Mesenchymal stem cell (in vitro differentiated cells and primary cell): ENCODE measurements at regions not wholly inside any gene's neighbourhood (a gene's known extent, or its start where the extent isn't known, plus 50 kb on each side); places are given as distances from the start of the nearest gene placed in this dataset.

Source experiments
- DNase-seq: peaks from one replicate; pipeline ENCODE4 v3.0.0-alpha.2; 2013
- H2AFZ ChIP-seq: one replicate; pipeline ENCODE4 v1.6.1; 2013; ENCODE audit warnings: low read depth, mild to moderate bottlenecking, control low read depth, inconsistent platforms, low read length, moderate library complexity
- H2AK5ac ChIP-seq: 2 replicates; pipeline ENCODE4 v1.6.1; 2013; ENCODE audit warnings: low read length, moderate library complexity, mild to moderate bottlenecking, inconsistent platforms; ENCODE audit not compliant: severe bottlenecking
- H2BK120ac ChIP-seq: one replicate; pipeline ENCODE4 v1.6.1; 2013; ENCODE audit warnings: low read depth, mild to moderate bottlenecking, inconsistent platforms, low read length, moderate library complexity
- H2BK12ac ChIP-seq, 2 experiments: one replicate each; pipeline ENCODE4 v1.6.1; 2013; ENCODE audit warnings: inconsistent platforms in 2 of 2, low read length in 2 of 2, mild to moderate bottlenecking in 2 of 2, moderate library complexity in 2 of 2, control low read depth in 1 of 2
- H2BK15ac ChIP-seq: one replicate; pipeline ENCODE4 v1.6.1; 2013; ENCODE audit warnings: mild to moderate bottlenecking, low read depth, inconsistent platforms; ENCODE audit not compliant: poor library complexity, severe bottlenecking
- H2BK5ac ChIP-seq: 2 replicates; pipeline ENCODE4 v1.6.1; 2013; ENCODE audit warnings: low read depth, mild to moderate bottlenecking, low read length, control low read depth, inconsistent platforms; ENCODE audit not compliant: poor library complexity, severe bottlenecking
- H3K14ac ChIP-seq, 2 experiments: one replicate each; pipeline ENCODE4 v1.6.1; 2013; ENCODE audit warnings: inconsistent platforms in 2 of 2, low read length in 2 of 2, control low read depth in 1 of 2, mild to moderate bottlenecking in 1 of 2, moderate library complexity in 1 of 2
- H3K18ac ChIP-seq, 2 experiments: one replicate each; pipeline ENCODE4 v1.6.1; 2013; ENCODE audit warnings: inconsistent platforms in 2 of 2, low read length in 2 of 2, control low read depth in 1 of 2, low read depth in 1 of 2, mild to moderate bottlenecking in 1 of 2
- H3K23ac ChIP-seq, 2 experiments: one replicate each; pipeline ENCODE4 v1.6.1; 2013; ENCODE audit warnings: inconsistent platforms in 2 of 2, low read length in 2 of 2, mild to moderate bottlenecking in 2 of 2, moderate library complexity in 2 of 2, control low read depth in 1 of 2
- H3K27ac ChIP-seq: 2 replicates; pipeline ENCODE4 v1.5.1; 2013; ENCODE audit warnings: mild to moderate bottlenecking, moderate library complexity, low read length, control low read depth, inconsistent platforms; ENCODE audit not compliant: poor library complexity, severe bottlenecking
- H3K27me3 ChIP-seq, 2 experiments: 2 replicates each; pipeline versions ENCODE4 v1.6.1 to v1.7.0; 2013; ENCODE audit warnings: low read length in 2 of 2, mild to moderate bottlenecking in 2 of 2, moderate library complexity in 2 of 2, control low read depth in 1 of 2, inconsistent platforms in 1 of 2; ENCODE audit not compliant: control insufficient read depth in 1 of 2, insufficient read depth in 1 of 2
- H3K36me3 ChIP-seq, 2 experiments: 2 replicates each; pipeline versions ENCODE4 v1.6.1 to v1.7.0; 2013; ENCODE audit warnings: low read length in 2 of 2, control low read depth in 1 of 2, inconsistent platforms in 1 of 2, low read depth in 1 of 2, mild to moderate bottlenecking in 1 of 2; ENCODE audit not compliant: insufficient read depth in 2 of 2, control insufficient read depth in 1 of 2
- H3K4ac ChIP-seq, 2 experiments: one replicate each; pipeline ENCODE4 v1.6.1; 2013; ENCODE audit warnings: inconsistent platforms in 2 of 2, low read length in 2 of 2, mild to moderate bottlenecking in 2 of 2, moderate library complexity in 2 of 2, control low read depth in 1 of 2, low read depth in 1 of 2
- H3K4me1 ChIP-seq: 2 replicates; pipeline ENCODE4 v1.6.1; 2013; ENCODE audit warnings: low read depth, low read length, control low read depth; ENCODE audit not compliant: control insufficient read depth, insufficient read depth
- H3K4me2 ChIP-seq: 2 replicates; pipeline ENCODE4 v1.6.1; 2013; ENCODE audit warnings: low read length, mild to moderate bottlenecking, inconsistent platforms; ENCODE audit not compliant: poor library complexity, severe bottlenecking
- H3K4me3 ChIP-seq, 2 experiments: 2 replicates each; pipeline versions ENCODE4 v1.5.1 to v1.7.0; 2013; ENCODE audit warnings: low read length in 2 of 2, mild to moderate bottlenecking in 2 of 2, control low read depth in 1 of 2, low read depth in 1 of 2; ENCODE audit not compliant: insufficient read depth in 1 of 2
- H3K79me1 ChIP-seq: replicated peaks from 2 replicates; pipeline ENCODE4 v1.6.1; 2013; ENCODE audit warnings: mild to moderate bottlenecking, control low read depth, low read length, inconsistent platforms; ENCODE audit not compliant: poor library complexity, severe bottlenecking
- H3K9ac ChIP-seq: 2 replicates; pipeline ENCODE4 v1.7.0; 2013; ENCODE audit warnings: mild to moderate bottlenecking, low read length, moderate library complexity
- H3K9me3 ChIP-seq: 2 replicates; pipeline ENCODE4 v1.7.0; 2013; ENCODE audit warnings: mild to moderate bottlenecking, low read length; ENCODE audit not compliant: control insufficient read depth
- H4K8ac ChIP-seq: one replicate; pipeline ENCODE4 v1.6.1; 2013; ENCODE audit warnings: inconsistent platforms, mild to moderate bottlenecking, low read length, moderate library complexity
- H4K91ac ChIP-seq: one replicate; pipeline ENCODE4 v1.6.1; 2013; ENCODE audit warnings: mild to moderate bottlenecking, low read length, inconsistent platforms
- WGBS: methylation state at CpG from one replicate; pipeline ENCODE4 v1.1.7; 2013; ENCODE audit warnings: mixed read lengths; 5-methylcytosine and 5-hydroxymethylcytosine counted together

GRCh38 chrX:6695717-6696116 lies 160.8 kb upstream of the VCX3A start:
- no peaks in the 10 kb centered on the region for H3K79me1 ChIP-seq
- no peak overlapping the region for H4K8ac ChIP-seq
- H3K14ac ChIP-seq: no peak overlapping the region
- H3K27ac ChIP-seq: no peak overlapping the region
- H3K27me3 ChIP-seq: no peaks in the 10 kb centered on the region
- H2BK5ac ChIP-seq: no peak overlapping the region
- H2BK120ac ChIP-seq: no peak overlapping the region
- no peak overlapping the region for H3K18ac ChIP-seq
- no peak overlapping the region for H2AK5ac ChIP-seq
- H4K91ac ChIP-seq: no peak overlapping the region
- 78% methylated on average over 2 of the region's 5 CpGs for WGBS
- H3K4me3 ChIP-seq: no peak overlapping the region
- no peak overlapping the region for H2BK15ac ChIP-seq
- H3K4ac ChIP-seq: no peak overlapping the region
- H3K4me2 ChIP-seq: no peak overlapping the region
- H2BK12ac ChIP-seq: no peak overlapping the region
- no peak overlapping the region for H3K23ac ChIP-seq
- H3K9me3 ChIP-seq: peaks cover 6% of the 10 kb centered on the region
- H3K9ac ChIP-seq: no peak overlapping the region
- no peak overlapping the region for H2AFZ ChIP-seq
- H3K36me3 ChIP-seq: no peaks in the 10 kb centered on the region
- H3K4me1 ChIP-seq: no peaks in the 10 kb centered on the region
- no peak for DNase-seq

- H2AFZ ChIP-seq: no peak overlapping the region
- no peak overlapping the region for H3K9ac ChIP-seq
- H3K27ac ChIP-seq: no peak overlapping the region
- WGBS: 70% methylated on average over 4 of the region's 4 CpGs
- H2BK120ac ChIP-seq: no peak overlapping the region
- DNase-seq: no peak
- no peak overlapping the region for H3K18ac ChIP-seq
- no peak overlapping the region for H2BK5ac ChIP-seq
- H4K8ac ChIP-seq: no peak overlapping the region
- H3K23ac ChIP-seq: no peak overlapping the region
- no peak overlapping the region for H2BK15ac ChIP-seq
- no peaks in the 10 kb centered on the region for H3K79me1 ChIP-seq
- H3K4ac ChIP-seq: no peak overlapping the region
- H3K4me2 ChIP-seq: no peak overlapping the region
- H3K4me1 ChIP-seq: no peaks in the 10 kb centered on the region
- no peaks in the 10 kb centered on the region for H3K27me3 ChIP-seq
- H3K14ac ChIP-seq: no peak overlapping the region
- peaks cover 6% of the 10 kb centered on the region for H3K9me3 ChIP-seq
- no peak overlapping the region for H2BK12ac ChIP-seq
- H3K36me3 ChIP-seq: no peaks in the 10 kb centered on the region
- no peak overlapping the region for H2AK5ac ChIP-seq
- no peak overlapping the region for H4K91ac ChIP-seq
- no peak overlapping the region for H3K4me3 ChIP-seq
Measured at GRCh38 chrX:6694977-6695376, 160.1 kb upstream of the VCX3A start.

GRCh38 chrX:6694221-6694620 lies 159.3 kb upstream of the VCX3A start:
- no peak overlapping the region for H4K8ac ChIP-seq
- H3K14ac ChIP-seq: no peak overlapping the region
- H3K36me3 ChIP-seq: no peaks in the 10 kb centered on the region
- DNase-seq: no peak
- H2AFZ ChIP-seq: no peak overlapping the region
- WGBS: 47% methylated on average over 3 of the region's 4 CpGs
- H2BK15ac ChIP-seq: no peak overlapping the region
- no peak overlapping the region for H3K23ac ChIP-seq
- no peak overlapping the region for H3K4me3 ChIP-seq
- peaks cover 6% of the 10 kb centered on the region for H3K9me3 ChIP-seq
- H3K79me1 ChIP-seq: no peaks in the 10 kb centered on the region
- H2BK5ac ChIP-seq: no peak overlapping the region
- H3K4me1 ChIP-seq: no peaks in the 10 kb centered on the region
- H2AK5ac ChIP-seq: no peak overlapping the region
- no peaks in the 10 kb centered on the region for H3K27me3 ChIP-seq
- H3K4ac ChIP-seq: no peak overlapping the region
- no peak overlapping the region for H2BK120ac ChIP-seq
- no peak overlapping the region for H3K27ac ChIP-seq
- H3K9ac ChIP-seq: no peak overlapping the region
- H3K18ac ChIP-seq: no peak overlapping the region
- no peak overlapping the region for H3K4me2 ChIP-seq
- H2BK12ac ChIP-seq: no peak overlapping the region
- no peak overlapping the region for H4K91ac ChIP-seq

- Histone ChIP-seq H3K4me1 (no peaks in the 10 kb centered on the region), H3K4ac (no peak overlapping the region), H2AFZ (no peak overlapping the region), H2BK120ac (no peak overlapping the region), H2BK12ac (no peak overlapping the region), H3K23ac (no peak overlapping the region), H4K8ac (no peak overlapping the region), H3K79me1 (no peaks in the 10 kb centered on the region), H3K4me2 (no peak overlapping the region), H3K4me3 (no peak overlapping the region), H3K9ac (no peak overlapping the region), H3K36me3 (no peaks in the 10 kb centered on the region), H3K18ac (no peak overlapping the region), H3K27ac (no peak overlapping the region), H3K14ac (no peak overlapping the region), H3K9me3 (peaks cover 6% of the 10 kb centered on the region), H3K27me3 (no peaks in the 10 kb centered on the region), H4K91ac (no peak overlapping the region), H2BK5ac (no peak overlapping the region), H2AK5ac (no peak overlapping the region), H2BK15ac (no peak overlapping the region)
- WGBS: 82% methylated on average over 5 of the region's 6 CpGs
- no peak for DNase-seq
Measured at GRCh38 chrX:6693051-6693450, 158.1 kb upstream of the VCX3A start.
